Gastrocnemius medialis (tissue), 4 donors: ENCODE measurements at regions not wholly inside any gene's neighbourhood (a gene's known extent, or its start where the extent isn't known, plus 50 kb on each side); places are given as distances from the start of the nearest gene placed in this dataset.
"Not testable (repeated sequence)": the region's sequence is repeated elsewhere in the genome, so short reads cannot be mapped to it uniquely, and the experiment has no call there.

ENCODE experiments used
- POLR2A ChIP-seq, 2 donors: fragments of 450-650 bp; IDR thresholded peaks; one replicate each; pipeline ENCODE4 v1.6.1; 2017; ENCODE audit warnings: antibody characterized with exemption in 2 of 2, mild to moderate bottlenecking in 2 of 2, moderate library complexity in 2 of 2
- TF ChIP-seq, protein P1 (sequence below), 5 experiments: fragments of 450-650 bp in 3 of 5; fragments of 200-600 bp in 2 of 5; sonication (generic) in 2 of 5; IDR thresholded peaks in 4 of 5; conservative IDR thresholded peaks in 1 of 5; 1 replicate in 4 of 5; 2 replicates in 1 of 5; pipeline ENCODE4 v1.5.1; 2016 to 2019; ENCODE audit warnings: antibody characterized with exemption in 5 of 5, mild to moderate bottlenecking in 3 of 5, moderate library complexity in 3 of 5

DNA sequence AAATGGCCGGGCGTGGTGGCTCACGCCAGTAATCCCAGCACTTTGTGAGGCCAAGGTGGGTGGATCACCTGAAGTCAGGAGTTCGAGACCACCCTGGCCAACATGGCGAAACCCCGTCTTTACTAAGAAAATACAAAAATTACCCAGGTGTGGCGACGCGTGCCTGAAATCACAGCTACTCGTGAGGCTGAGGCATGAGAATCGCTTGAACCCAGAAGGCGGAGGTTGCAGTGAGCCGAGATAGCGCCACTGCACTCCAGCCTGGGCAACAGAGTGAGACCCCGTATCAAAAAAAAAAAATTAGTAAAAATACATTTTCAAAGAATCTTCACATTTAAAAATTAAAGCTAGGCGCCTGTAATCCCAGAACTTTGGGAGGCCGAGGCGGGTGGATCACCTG is 125.6 kb upstream of the BTN3A2 start:
- TF ChIP-seq, protein P1, sequence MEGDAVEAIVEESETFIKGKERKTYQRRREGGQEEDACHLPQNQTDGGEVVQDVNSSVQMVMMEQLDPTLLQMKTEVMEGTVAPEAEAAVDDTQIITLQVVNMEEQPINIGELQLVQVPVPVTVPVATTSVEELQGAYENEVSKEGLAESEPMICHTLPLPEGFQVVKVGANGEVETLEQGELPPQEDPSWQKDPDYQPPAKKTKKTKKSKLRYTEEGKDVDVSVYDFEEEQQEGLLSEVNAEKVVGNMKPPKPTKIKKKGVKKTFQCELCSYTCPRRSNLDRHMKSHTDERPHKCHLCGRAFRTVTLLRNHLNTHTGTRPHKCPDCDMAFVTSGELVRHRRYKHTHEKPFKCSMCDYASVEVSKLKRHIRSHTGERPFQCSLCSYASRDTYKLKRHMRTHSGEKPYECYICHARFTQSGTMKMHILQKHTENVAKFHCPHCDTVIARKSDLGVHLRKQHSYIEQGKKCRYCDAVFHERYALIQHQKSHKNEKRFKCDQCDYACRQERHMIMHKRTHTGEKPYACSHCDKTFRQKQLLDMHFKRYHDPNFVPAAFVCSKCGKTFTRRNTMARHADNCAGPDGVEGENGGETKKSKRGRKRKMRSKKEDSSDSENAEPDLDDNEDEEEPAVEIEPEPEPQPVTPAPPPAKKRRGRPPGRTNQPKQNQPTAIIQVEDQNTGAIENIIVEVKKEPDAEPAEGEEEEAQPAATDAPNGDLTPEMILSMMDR (IDR thresholded peaks at IDR 0.05 in 4 of 5, conservative IDR thresholded peaks at IDR 0.05 in 1 of 5) = not testable (repeated sequence)
- not testable (repeated sequence) for TF ChIP-seq POLR2A (IDR thresholded peaks at IDR 0.05)
